Naive thymus-derived CD8-positive, alpha-beta T cell (primary cell): ENCODE measurements at regions not wholly inside any gene's neighbourhood (a gene's known extent, or its start where the extent isn't known, plus 50 kb on each side); places are given as distances from the start of the nearest gene placed in this dataset.
A peak's percentile ranks its signal among the peaks of the same experiment; 100 is the strongest.
"Not testable (repeated sequence)": the region's sequence is repeated elsewhere in the genome, so short reads cannot be mapped to it uniquely, and the experiment has no call there.

Experiments used
- ATAC-seq, 2 donors: fragments of 150-1000 bp; cut with Tn5 transposase in 1 of 2; sonication (Bioruptor Pico), chemical (Tn5 transposase) in 1 of 2; 1 replicate in 1 of 2; 2 replicates in 1 of 2; pipeline ENCODE4 v1.10.0; 2021; ENCODE audit warnings: mild to moderate bottlenecking in 2 of 2, moderate library complexity in 2 of 2
- POLR2A ChIA-PET: fragments of 350-600 bp; sonication (Branson Sonifier 250); formaldehyde crosslinking; loops from one replicate; lab custom pipeline; 2021; ENCODE audit warnings: antibody characterized with exemption; lab: Charles Lee
- DNase-seq, 10 donors: peaks; one replicate each; pipeline versions ENCODE4 v3.0.0 to v3.0.0-alpha.2; 2020 to 2022
- H3K27ac Mint-ChIP-seq, 10 donors: one replicate each; pipeline ENCODE4 v1.8.0; 2020 to 2022; ENCODE audit warnings: mild to moderate bottlenecking in 10 of 10, mixed read lengths in 10 of 10, moderate library complexity in 4 of 10, inconsistent platforms in 1 of 10
- H3K27me3 Mint-ChIP-seq, 5 donors: one replicate each; pipeline ENCODE4 v1.8.0; 2021 to 2022; ENCODE audit warnings: mixed read lengths in 5 of 5
- H3K36me3 Mint-ChIP-seq, 3 donors: one replicate each; pipeline ENCODE4 v1.8.0; 2020 to 2022; ENCODE audit warnings: mixed read lengths in 3 of 3, mild to moderate bottlenecking in 2 of 3, inconsistent platforms in 1 of 3
- H3K4me1 Mint-ChIP-seq, 4 donors: one replicate each; pipeline ENCODE4 v1.8.0; 2021 to 2022; ENCODE audit warnings: mixed read lengths in 4 of 4
- H3K4me3 Mint-ChIP-seq, 10 donors: one replicate each; pipeline ENCODE4 v1.8.0; 2020 to 2022; ENCODE audit warnings: mild to moderate bottlenecking in 10 of 10, mixed read lengths in 10 of 10, moderate library complexity in 6 of 10, inconsistent platforms in 1 of 10
- H3K9me3 Mint-ChIP-seq, 9 donors: one replicate each; pipeline ENCODE4 v1.8.0; 2020 to 2022; ENCODE audit warnings: mixed read lengths in 9 of 9, mild to moderate bottlenecking in 3 of 9, inconsistent platforms in 1 of 9, moderate library complexity in 1 of 9

GRCh38 chr1:4476394-4476793, 178.0 kb upstream of the AJAP1 start:
- H3K9me3 Mint-ChIP-seq, result peaks cover 0 to 26% (median 11%) of the 10 kb centered on the region in 9 donors
- no peak overlapping the region for H3K4me3 Mint-ChIP-seq
- no peak overlapping the region for H3K27ac Mint-ChIP-seq
- POLR2A ChIA-PET, result no interaction called here
- DNase-seq, result no peak
- no peak for ATAC-seq
- H3K36me3 Mint-ChIP-seq, result no peaks in the 10 kb centered on the region
- no peaks in the 10 kb centered on the region for H3K4me1 Mint-ChIP-seq
- H3K27me3 Mint-ChIP-seq, result peaks cover 0 to 22% (median 3%) of the 10 kb centered on the region in 5 donors

GRCh38 chr1:4481451-4481850, 173.0 kb upstream of the AJAP1 start:
- Mint-ChIP-seq H3K4me1 (no peaks in the 10 kb centered on the region), H3K9me3 (peaks cover 0 to 15% (median 4%) of the 10 kb centered on the region in 9 donors), H3K36me3 (no peaks in the 10 kb centered on the region), H3K27me3 (peaks cover 0 to 21% (median 9%) of the 10 kb centered on the region in 5 donors), H3K4me3 (no peak overlapping the region), H3K27ac (no peak overlapping the region)
- no peak for ATAC-seq
- POLR2A ChIA-PET, result no interaction called here
- no peak for DNase-seq

GRCh38 chr1:4482526-4482925, 171.9 kb upstream of the AJAP1 start:
- H3K4me3 Mint-ChIP-seq, result no peak overlapping the region
- peaks cover 0 to 5% (median 0%) of the 10 kb centered on the region in 9 donors for H3K9me3 Mint-ChIP-seq
- POLR2A ChIA-PET, result no interaction called here
- H3K36me3 Mint-ChIP-seq, result no peaks in the 10 kb centered on the region
- ATAC-seq (no peak), DNase-seq (no peak)
- no peaks in the 10 kb centered on the region for H3K4me1 Mint-ChIP-seq
- no peak overlapping the region for H3K27ac Mint-ChIP-seq
- H3K27me3 Mint-ChIP-seq, result peaks cover 0 to 26% (median 9%) of the 10 kb centered on the region in 5 donors

- no peak overlapping the region for H3K27ac Mint-ChIP-seq
- no peak overlapping the region for H3K4me3 Mint-ChIP-seq
- no peaks in the 10 kb centered on the region for H3K4me1 Mint-ChIP-seq
- POLR2A ChIA-PET, result no interaction called here
- no peak for ATAC-seq
- peaks cover 0 to 2% (median 0%) of the 10 kb centered on the region in 9 donors for H3K9me3 Mint-ChIP-seq
- H3K36me3 Mint-ChIP-seq, result no peaks in the 10 kb centered on the region
- no peak for DNase-seq
- H3K27me3 Mint-ChIP-seq, result peaks cover 0 to 28% (median 14%) of the 10 kb centered on the region in 5 donors
Observed at GRCh38 chr1:4483021-4483625, 171.3 kb upstream of the AJAP1 start.

- Mint-ChIP-seq H3K27me3 (peaks cover 0 to 14% (median 9%) of the 10 kb centered on the region in 5 donors), H3K4me3 (no peak overlapping the region), H3K27ac (no peak overlapping the region), H3K4me1 (peaks cover 0 to 2% (median 0%) of the 10 kb centered on the region in 4 donors), H3K36me3 (no peaks in the 10 kb centered on the region), H3K9me3 (peaks cover 0 to 2% (median 0%) of the 10 kb centered on the region in 9 donors)
- ATAC-seq (no peak), DNase-seq (no peak)
- POLR2A ChIA-PET, result no interaction called here
Observed at GRCh38 chr1:4485398-4485797, 169.0 kb upstream of the AJAP1 start.

GRCh38 chr1:4485878-4486277, 168.5 kb upstream of the AJAP1 start:
- Mint-ChIP-seq H3K4me3 (no peak overlapping the region), H3K27ac (no peak overlapping the region), H3K27me3 (peaks cover 0 to 15% (median 11%) of the 10 kb centered on the region in 5 donors), H3K4me1 (peaks cover 0 to 2% (median 0%) of the 10 kb centered on the region in 4 donors), H3K36me3 (no peaks in the 10 kb centered on the region), H3K9me3 (peaks cover 0 to 2% (median 0%) of the 10 kb centered on the region in 9 donors)
- DNase-seq, result no peak
- POLR2A ChIA-PET, result no interaction called here
- ATAC-seq, result no peak

GRCh38 chr1:4486408-4487120, 167.8 kb upstream of the AJAP1 start:
- no peak for DNase-seq
- H3K4me3 Mint-ChIP-seq, result no peak overlapping the region
- H3K4me1 Mint-ChIP-seq, result peaks cover 0 to 4% (median 0%) of the 10 kb centered on the region in 4 donors
- H3K9me3 Mint-ChIP-seq, result peaks cover 0 to 8% (median 0%) of the 10 kb centered on the region in 9 donors
- H3K27ac Mint-ChIP-seq, result no peak overlapping the region
- no peak for ATAC-seq
- H3K27me3 Mint-ChIP-seq, result peaks cover 2 to 20% (median 17%) of the 10 kb centered on the region in 5 donors
- no peaks in the 10 kb centered on the region for H3K36me3 Mint-ChIP-seq
- POLR2A ChIA-PET, result no interaction called here

- Mint-ChIP-seq H3K27ac (no peak overlapping the region), H3K4me1 (peaks cover 0 to 4% (median 0%) of the 10 kb centered on the region in 4 donors), H3K27me3 (peaks cover 5 to 28% (median 14%) of the 10 kb centered on the region in 5 donors), H3K9me3 (peaks cover 0 to 8% (median 0%) of the 10 kb centered on the region in 9 donors), H3K36me3 (no peaks in the 10 kb centered on the region), H3K4me3 (no peak overlapping the region)
- POLR2A ChIA-PET, result no interaction called here
- ATAC-seq, result no peak
- DNase-seq, result peak in 1 of 10 donors; percentile 57
Observed at GRCh38 chr1:4488018-4488417, 166.4 kb upstream of the AJAP1 start.

- Mint-ChIP-seq H3K27ac (no peak overlapping the region), H3K9me3 (peaks cover 0 to 8% (median 0%) of the 10 kb centered on the region in 9 donors), H3K27me3 (peaks cover 8 to 34% (median 24%) of the 10 kb centered on the region in 5 donors), H3K4me1 (peaks cover 0 to 4% (median 0%) of the 10 kb centered on the region in 4 donors), H3K36me3 (no peaks in the 10 kb centered on the region), H3K4me3 (no peak overlapping the region)
- POLR2A ChIA-PET, result no interaction called here
- no peak for ATAC-seq
- DNase-seq, result peak in 1 of 10 donors; percentile 54
Observed at GRCh38 chr1:4489486-4489885, 164.9 kb upstream of the AJAP1 start.

- H3K36me3 Mint-ChIP-seq, H3K9me3 Mint-ChIP-seq, H3K4me3 Mint-ChIP-seq, H3K27ac Mint-ChIP-seq, H3K4me1 Mint-ChIP-seq, DNase-seq, ATAC-seq, POLR2A ChIA-PET: not testable (repeated sequence)
- peaks cover 8 to 34% (median 24%) of the 10 kb centered on the region in 5 donors for H3K27me3 Mint-ChIP-seq
Observed at GRCh38 chr1:4489992-4490391, 164.4 kb upstream of the AJAP1 start.

- ATAC-seq, result no peak
- Mint-ChIP-seq H3K27me3 (peaks cover 5 to 22% (median 17%) of the 10 kb centered on the region in 5 donors), H3K4me1 (peaks cover 0 to 2% (median 0%) of the 10 kb centered on the region in 4 donors), H3K36me3 (no peaks in the 10 kb centered on the region), H3K4me3 (no peak overlapping the region), H3K27ac (no peak overlapping the region), H3K9me3 (peaks cover 0 to 8% (median 0%) of the 10 kb centered on the region in 9 donors)
- POLR2A ChIA-PET, result no interaction called here
- DNase-seq, result peak in 1 of 10 donors; percentile 22
Observed at GRCh38 chr1:4494027-4494426, 160.4 kb upstream of the AJAP1 start.

- DNase-seq (peak in 1 of 10 donors; percentile 26), ATAC-seq (no peak)
- peaks cover 0 to 1% (median 0%) of the 10 kb centered on the region in 4 donors for H3K4me1 Mint-ChIP-seq
- H3K27ac Mint-ChIP-seq, result no peak overlapping the region
- H3K27me3 Mint-ChIP-seq, result peaks cover 7 to 23% (median 17%) of the 10 kb centered on the region in 5 donors
- POLR2A ChIA-PET, result no interaction called here
- no peaks in the 10 kb centered on the region for H3K36me3 Mint-ChIP-seq
- no peak overlapping the region for H3K4me3 Mint-ChIP-seq
- H3K9me3 Mint-ChIP-seq, result peaks cover 0 to 8% (median 0%) of the 10 kb centered on the region in 9 donors
Observed at GRCh38 chr1:4494558-4494957, 159.9 kb upstream of the AJAP1 start.

- ATAC-seq (no peak), DNase-seq (no peak)
- Mint-ChIP-seq H3K4me3 (no peak overlapping the region), H3K9me3 (peaks cover 0 to 6% (median 0%) of the 10 kb centered on the region in 9 donors), H3K36me3 (no peaks in the 10 kb centered on the region), H3K27me3 (peaks cover 9 to 26% (median 17%) of the 10 kb centered on the region in 5 donors), H3K4me1 (peaks cover 0 to 1% (median 0%) of the 10 kb centered on the region in 4 donors), H3K27ac (no peak overlapping the region)
- POLR2A ChIA-PET, result no interaction called here
Observed at GRCh38 chr1:4495809-4496208, 158.6 kb upstream of the AJAP1 start.
